ENCODE measurements at regions not wholly inside any gene's neighbourhood (a gene's known extent, or its start where the extent isn't known, plus 50 kb on each side); places are given as distances from the start of the nearest gene placed in this dataset.

GRCh38 chr17:69949496-69949895 is 125.5 kb upstream of the KCNJ16 start:
- DNase-seq (ENCODE audit: low read depth in 2 of 2), result no peak

GRCh38 chr17:69949973-69950695 is 124.9 kb upstream of the KCNJ16 start:
- DNase-seq (ENCODE audit: low read depth in 2 of 2), result no peak

- DNase-seq (ENCODE audit: low read depth in 2 of 2), result no peak
Observed at GRCh38 chr17:69950701-69951418, 124.2 kb upstream of the KCNJ16 start.

GRCh38 chr17:69954241-69954925 is 120.6 kb upstream of the KCNJ16 start:
- no peak for DNase-seq (ENCODE audit: low read depth in 2 of 2)

- DNase-seq (ENCODE audit: low read depth in 2 of 2), result no peak
Observed at GRCh38 chr17:69958063-69958462, 117.0 kb upstream of the KCNJ16 start.

- DNase-seq (ENCODE audit: low read depth in 2 of 2), result no peak
Observed at GRCh38 chr17:69959283-69959682, 115.7 kb upstream of the KCNJ16 start.

GRCh38 chr17:69960755-69961154 is 114.3 kb upstream of the KCNJ16 start:
- DNase-seq (ENCODE audit: low read depth in 2 of 2), result no peak

GRCh38 chr17:69961501-69962145 is 113.4 kb upstream of the KCNJ16 start:
- DNase-seq (ENCODE audit: low read depth in 2 of 2), result no peak

- no peak for DNase-seq (ENCODE audit: low read depth in 2 of 2)
Observed at GRCh38 chr17:69962436-69962995, 112.5 kb upstream of the KCNJ16 start.

GRCh38 chr17:69967910-69968411 is 107.1 kb upstream of the KCNJ16 start:
- DNase-seq (ENCODE audit: low read depth in 2 of 2), result peak; percentile 65 to 69

GRCh38 chr17:69969897-69970296 is 105.1 kb upstream of the KCNJ16 start:
- DNase-seq (ENCODE audit: low read depth in 2 of 2), result no peak

- DNase-seq (ENCODE audit: low read depth in 2 of 2), result no peak
Observed at GRCh38 chr17:69972251-69972650, 102.8 kb upstream of the KCNJ16 start.

- no peak for DNase-seq (ENCODE audit: low read depth in 2 of 2)
Observed at GRCh38 chr17:69975808-69976207, 99.2 kb upstream of the KCNJ16 start.

- no peak for DNase-seq (ENCODE audit: low read depth in 2 of 2)
Observed at GRCh38 chr17:69978056-69978646, 96.9 kb upstream of the KCNJ16 start.

- no peak for DNase-seq (ENCODE audit: low read depth in 2 of 2)
Observed at GRCh38 chr17:69981441-69981840, 93.6 kb upstream of the KCNJ16 start.

GRCh38 chr17:69995476-69995875 is 79.5 kb upstream of the KCNJ16 start:
- no peak for DNase-seq (ENCODE audit: low read depth in 2 of 2)

- no peak for DNase-seq (ENCODE audit: low read depth in 2 of 2)
Observed at GRCh38 chr17:69997332-69997731, 77.7 kb upstream of the KCNJ16 start.

- DNase-seq (ENCODE audit: low read depth in 2 of 2), result no peak
Observed at GRCh38 chr17:69999253-69999652, 75.8 kb upstream of the KCNJ16 start.

GRCh38 chr17:70006159-70006558 is 68.9 kb upstream of the KCNJ16 start:
- no peak for DNase-seq (ENCODE audit: low read depth in 2 of 2)

GRCh38 chr17:70011750-70012149 is 63.3 kb upstream of the KCNJ16 start:
- no peak for DNase-seq (ENCODE audit: low read depth in 2 of 2)

GRCh38 chr17:70013911-70014310 is 61.1 kb upstream of the KCNJ16 start:
- DNase-seq (ENCODE audit: low read depth in 2 of 2), result no peak

Data from fibroblast of skin of left biceps (primary cell).